HEK293T (cell line): ENCODE measurements at regions not wholly inside any gene's neighbourhood (a gene's known extent, or its start where the extent isn't known, plus 50 kb on each side); places are given as distances from the start of the nearest gene placed in this dataset.

Experiments
- ARNT ChIP-seq: fragments of 450-650 bp; IDR thresholded peaks from 2 replicates; pipeline ENCODE4 v1.6.1; 2017; ENCODE audit warnings: mild to moderate bottlenecking
- BHLHE40 ChIP-seq: fragments of 450-650 bp; IDR thresholded peaks from 2 replicates; pipeline ENCODE4 v1.6.1; 2016; ENCODE audit warnings: mild to moderate bottlenecking, moderate library complexity, borderline replicate concordance
- ELF4 ChIP-seq: fragments of 450-650 bp; IDR thresholded peaks from 2 replicates; pipeline ENCODE4 v1.6.1; 2017; ENCODE audit warnings: antibody characterized with exemption
- FOXA1 ChIP-seq: fragments of 450-650 bp; IDR thresholded peaks from 2 replicates; pipeline ENCODE4 v1.6.1; 2016; ENCODE audit warnings: mild to moderate bottlenecking
- FOXK2 ChIP-seq: fragments of 450-650 bp; IDR thresholded peaks from 2 replicates; pipeline ENCODE4 v1.6.1; 2016; ENCODE audit warnings: mild to moderate bottlenecking
- HDGF ChIP-seq: fragments of 450-650 bp; IDR thresholded peaks from 2 replicates; pipeline ENCODE4 v1.6.1; 2017; ENCODE audit warnings: antibody characterized with exemption, borderline replicate concordance
- L3MBTL2 ChIP-seq: fragments of 450-650 bp; conservative IDR thresholded peaks from 2 replicates; pipeline ENCODE4 v1.6.1; 2016; ENCODE audit warnings: mild to moderate bottlenecking
- LEF1 ChIP-seq: fragments of 450-650 bp; IDR thresholded peaks from 2 replicates; pipeline ENCODE4 v1.6.1; 2017; ENCODE audit warnings: mild to moderate bottlenecking, borderline replicate concordance
- SP1 ChIP-seq: fragments of 450-650 bp; IDR thresholded peaks from 2 replicates; pipeline ENCODE4 v1.6.1; 2017
- SUZ12 ChIP-seq: fragments of 450-650 bp; IDR thresholded peaks from 2 replicates; pipeline ENCODE4 v1.6.1; 2016; ENCODE audit warnings: mild to moderate bottlenecking
- TARDBP ChIP-seq: fragments of 450-650 bp; IDR thresholded peaks from 2 replicates; pipeline ENCODE4 v1.6.1; 2016

DNA sequence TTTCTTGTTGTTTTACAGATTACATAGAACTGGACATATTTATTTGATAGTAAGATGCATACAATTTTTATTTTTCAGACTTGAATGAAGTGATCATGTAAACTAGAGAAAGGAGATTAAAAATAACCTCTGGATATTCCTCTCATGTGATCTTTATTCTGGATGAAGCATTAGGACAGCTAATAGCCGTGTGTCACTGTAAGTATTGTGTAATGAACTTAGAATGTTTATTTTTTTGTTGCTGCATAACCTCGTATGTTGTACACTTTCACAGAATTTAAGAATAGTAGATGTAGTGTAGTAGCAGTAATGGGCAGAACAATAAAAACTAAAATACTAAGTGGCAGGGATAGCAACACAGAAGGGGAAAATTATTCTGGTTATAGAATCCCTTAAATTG, 2094.5 kb upstream of the TENM3 start:
- TF ChIP-seq BHLHE40: no peak
- no peak for TF ChIP-seq SP1
- no peak for TF ChIP-seq LEF1
- TF ChIP-seq FOXK2: no peak
- TF ChIP-seq L3MBTL2: no peak
- TF ChIP-seq ELF4: no peak
- TF ChIP-seq SUZ12: no peak
- no peak for TF ChIP-seq HDGF
- no peak for TF ChIP-seq FOXA1
- no peak for TF ChIP-seq TARDBP
- TF ChIP-seq ARNT: no peak
